ENCODE measurements at regions not wholly inside any gene's neighbourhood (a gene's known extent, or its start where the extent isn't known, plus 50 kb on each side); places are given as distances from the start of the nearest gene placed in this dataset.
A peak's percentile ranks its signal among the peaks of the same experiment; 100 is the strongest.

- H3K27me3 Mint-ChIP-seq (ENCODE audit: insufficient read depth) = no peaks in the 10 kb centered on the region
- Histone ChIP-seq H3K36me3 (ENCODE audit: control insufficient read depth, insufficient read depth, low read length) (no peaks in the 10 kb centered on the region), H3K9me3 (ENCODE audit: control insufficient read depth, low read length) (peaks cover 12% of the 10 kb centered on the region), H3K4me1 (ENCODE audit: control insufficient read depth, insufficient read depth, low read length) (no peaks in the 10 kb centered on the region), H3K27ac (ENCODE audit: low read depth, low read length) (no peak overlapping the region), H3K9ac (ENCODE audit: extremely low read depth, low read length, poor library complexity, severe bottlenecking) (no peak overlapping the region), H3K4me3 (ENCODE audit: low read length) (no peak overlapping the region), H3K27me3 (ENCODE audit: control insufficient read depth, insufficient read depth, low read length, poor library complexity, severe bottlenecking) (no peaks in the 10 kb centered on the region)
- peaks cover 24% of the 10 kb centered on the region for H3K9me3 Mint-ChIP-seq
- no peak for TF ChIP-seq CTCF (conservative IDR thresholded peaks at IDR 0.05)
- H3K4me1 Mint-ChIP-seq = peaks cover 18% of the 10 kb centered on the region
- no peak overlapping the region for H3K4me3 Mint-ChIP-seq
- DNase-seq = no peak
- WGBS, 2 experiments (ENCODE audit: insufficient coverage in 1 of 2, insufficient read length in 1 of 2) = 100% methylated on average over 1 of the region's 1 CpG; no CpG with 5 or more reads in 1 of the 2 experiments
- no peaks in the 10 kb centered on the region for H3K36me3 Mint-ChIP-seq (ENCODE audit: low read depth)
- no peak overlapping the region for H3K27ac Mint-ChIP-seq
Observed at GRCh38 chrX:139237141-139237540, 293.4 kb upstream of the F9 start.

GRCh38 chrX:139234898-139235297 is 295.6 kb upstream of the F9 start:
- peaks cover 18% of the 10 kb centered on the region for H3K4me1 Mint-ChIP-seq
- WGBS, 2 experiments (ENCODE audit: insufficient coverage in 1 of 2, insufficient read length in 1 of 2) = 93% methylated on average over 3 of the region's 3 CpGs; no CpG with 5 or more reads in 1 of the 2 experiments
- H3K9me3 Mint-ChIP-seq = peaks cover 16% of the 10 kb centered on the region
- no peak overlapping the region for H3K27ac Mint-ChIP-seq
- no peak overlapping the region for H3K4me3 Mint-ChIP-seq
- Histone ChIP-seq H3K9ac (ENCODE audit: extremely low read depth, low read length, poor library complexity, severe bottlenecking) (no peak overlapping the region), H3K4me3 (ENCODE audit: low read length) (no peak overlapping the region), H3K4me1 (ENCODE audit: control insufficient read depth, insufficient read depth, low read length) (no peaks in the 10 kb centered on the region), H3K27me3 (ENCODE audit: control insufficient read depth, insufficient read depth, low read length, poor library complexity, severe bottlenecking) (no peaks in the 10 kb centered on the region), H3K36me3 (ENCODE audit: control insufficient read depth, insufficient read depth, low read length) (no peaks in the 10 kb centered on the region), H3K9me3 (ENCODE audit: control insufficient read depth, low read length) (peaks cover 12% of the 10 kb centered on the region), H3K27ac (ENCODE audit: low read depth, low read length) (no peak overlapping the region)
- no peak for TF ChIP-seq CTCF (conservative IDR thresholded peaks at IDR 0.05)
- peaks cover 5% of the 10 kb centered on the region for H3K27me3 Mint-ChIP-seq (ENCODE audit: insufficient read depth)
- no peak for DNase-seq
- H3K36me3 Mint-ChIP-seq (ENCODE audit: low read depth) = no peaks in the 10 kb centered on the region

- Mint-ChIP-seq H3K27ac (peak overlapping the region; percentile 65), H3K27me3 (ENCODE audit: insufficient read depth) (peaks cover 7% of the 10 kb centered on the region), H3K4me1 (peaks cover 44% of the 10 kb centered on the region), H3K36me3 (ENCODE audit: low read depth) (no peaks in the 10 kb centered on the region), H3K9me3 (no peaks in the 10 kb centered on the region), H3K4me3 (no peak overlapping the region)
- WGBS, 2 experiments (ENCODE audit: insufficient coverage in 1 of 2, insufficient read length in 1 of 2) = 0 to 23% methylated on average over 2 to 10 of the region's 10 CpGs
- no peaks in the 10 kb centered on the region for H3K9me3 ChIP-seq (ENCODE audit: control insufficient read depth, low read length)
- H3K9ac ChIP-seq (ENCODE audit: extremely low read depth, low read length, poor library complexity, severe bottlenecking) = peak overlapping the region; percentile 34
- no peak for TF ChIP-seq CTCF (conservative IDR thresholded peaks at IDR 0.05)
- H3K27ac ChIP-seq (ENCODE audit: low read depth, low read length) = no peak overlapping the region
- H3K4me3 ChIP-seq (ENCODE audit: low read length) = no peak overlapping the region
- no peaks in the 10 kb centered on the region for H3K27me3 ChIP-seq (ENCODE audit: control insufficient read depth, insufficient read depth, low read length, poor library complexity, severe bottlenecking)
- peaks cover 10% of the 10 kb centered on the region for H3K4me1 ChIP-seq (ENCODE audit: control insufficient read depth, insufficient read depth, low read length)
- no peaks in the 10 kb centered on the region for H3K36me3 ChIP-seq (ENCODE audit: control insufficient read depth, insufficient read depth, low read length)
- peak; percentile 82 for DNase-seq
Observed at GRCh38 chrX:139224953-139225665, 305.4 kb upstream of the F9 start.

Measured in endodermal cell (in vitro differentiated cells).